WTC11 (cell line): ENCODE measurements at regions not wholly inside any gene's neighbourhood (a gene's known extent, or its start where the extent isn't known, plus 50 kb on each side); places are given as distances from the start of the nearest gene placed in this dataset.

ENCODE experiments used
- CBFB ChIP-seq: sonication (generic); formaldehyde crosslinking; IDR thresholded peaks from 2 replicates; pipeline ENCODE4 v1.8.1; 2022; ENCODE audit warnings: mild to moderate bottlenecking, low read depth, missing genetic modification reagents
- NFE2L1 ChIP-seq: sonication (generic); formaldehyde crosslinking; IDR thresholded peaks from 2 replicates; pipeline ENCODE4 v1.8.1; 2023; ENCODE audit warnings: missing genetic modification reagents
- SP1 ChIP-seq: sonication (generic); formaldehyde crosslinking; conservative IDR thresholded peaks from 2 replicates; pipeline ENCODE4 v1.8.1; 2022; ENCODE audit warnings: missing genetic modification reagents
- TF ChIP-seq, protein P1 (sequence below): fragments of 200-600 bp; IDR thresholded peaks from 2 replicates; pipeline ENCODE4 v1.8.0; 2022; ENCODE audit warnings: antibody characterized with exemption
- TF ChIP-seq, protein P2 (sequence below): sonication (generic); formaldehyde crosslinking; IDR thresholded peaks from 2 replicates; pipeline ENCODE4 v1.8.0; 2022; ENCODE audit warnings: mild to moderate bottlenecking, missing genetic modification reagents

DNA sequence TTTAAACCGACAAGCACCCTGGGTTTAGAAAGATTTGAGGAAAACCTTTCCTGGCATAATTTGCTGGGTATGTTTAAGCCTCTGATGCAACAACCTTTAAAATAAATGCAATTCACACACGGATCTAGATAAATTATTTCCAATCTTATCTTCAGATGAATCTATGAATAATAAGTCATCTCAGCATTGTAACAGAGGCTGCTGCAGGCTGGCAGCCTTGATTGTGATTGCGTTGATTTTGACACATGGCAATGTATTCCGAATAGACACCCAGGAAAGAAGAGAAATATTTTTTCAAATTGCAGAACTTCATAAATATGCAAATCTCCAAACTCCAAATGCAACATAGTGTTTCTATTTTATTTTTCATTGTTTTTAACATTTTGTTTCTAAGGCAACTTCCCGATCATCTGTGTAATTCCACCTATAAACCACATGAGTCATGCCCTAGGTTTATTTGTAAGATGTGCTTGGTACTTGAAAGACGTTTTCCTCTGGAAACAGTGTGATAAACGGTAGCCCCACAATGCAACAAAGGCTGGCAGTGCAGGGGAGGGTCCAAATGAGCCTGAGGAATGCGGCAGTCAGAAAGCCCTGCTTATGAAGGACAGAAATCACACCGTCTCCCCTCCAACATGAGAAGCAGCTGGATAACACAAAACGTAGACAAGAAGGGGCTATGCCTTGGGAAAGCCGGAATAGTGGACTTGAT lies 359.0 kb downstream of the BRD1 start:
- TF ChIP-seq, protein P1, sequence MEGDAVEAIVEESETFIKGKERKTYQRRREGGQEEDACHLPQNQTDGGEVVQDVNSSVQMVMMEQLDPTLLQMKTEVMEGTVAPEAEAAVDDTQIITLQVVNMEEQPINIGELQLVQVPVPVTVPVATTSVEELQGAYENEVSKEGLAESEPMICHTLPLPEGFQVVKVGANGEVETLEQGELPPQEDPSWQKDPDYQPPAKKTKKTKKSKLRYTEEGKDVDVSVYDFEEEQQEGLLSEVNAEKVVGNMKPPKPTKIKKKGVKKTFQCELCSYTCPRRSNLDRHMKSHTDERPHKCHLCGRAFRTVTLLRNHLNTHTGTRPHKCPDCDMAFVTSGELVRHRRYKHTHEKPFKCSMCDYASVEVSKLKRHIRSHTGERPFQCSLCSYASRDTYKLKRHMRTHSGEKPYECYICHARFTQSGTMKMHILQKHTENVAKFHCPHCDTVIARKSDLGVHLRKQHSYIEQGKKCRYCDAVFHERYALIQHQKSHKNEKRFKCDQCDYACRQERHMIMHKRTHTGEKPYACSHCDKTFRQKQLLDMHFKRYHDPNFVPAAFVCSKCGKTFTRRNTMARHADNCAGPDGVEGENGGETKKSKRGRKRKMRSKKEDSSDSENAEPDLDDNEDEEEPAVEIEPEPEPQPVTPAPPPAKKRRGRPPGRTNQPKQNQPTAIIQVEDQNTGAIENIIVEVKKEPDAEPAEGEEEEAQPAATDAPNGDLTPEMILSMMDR: no peak
- TF ChIP-seq CBFB (CRISPR knock-in tag): no peak
- no peak for TF ChIP-seq SP1
- no peak for TF ChIP-seq NFE2L1 (CRISPR knock-in tag)
- TF ChIP-seq, protein P2, sequence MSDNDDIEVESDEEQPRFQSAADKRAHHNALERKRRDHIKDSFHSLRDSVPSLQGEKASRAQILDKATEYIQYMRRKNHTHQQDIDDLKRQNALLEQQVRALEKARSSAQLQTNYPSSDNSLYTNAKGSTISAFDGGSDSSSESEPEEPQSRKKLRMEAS: no peak
